ENCODE measurements at regions not wholly inside any gene's neighbourhood (a gene's known extent, or its start where the extent isn't known, plus 50 kb on each side); places are given as distances from the start of the nearest gene placed in this dataset.

DNA sequence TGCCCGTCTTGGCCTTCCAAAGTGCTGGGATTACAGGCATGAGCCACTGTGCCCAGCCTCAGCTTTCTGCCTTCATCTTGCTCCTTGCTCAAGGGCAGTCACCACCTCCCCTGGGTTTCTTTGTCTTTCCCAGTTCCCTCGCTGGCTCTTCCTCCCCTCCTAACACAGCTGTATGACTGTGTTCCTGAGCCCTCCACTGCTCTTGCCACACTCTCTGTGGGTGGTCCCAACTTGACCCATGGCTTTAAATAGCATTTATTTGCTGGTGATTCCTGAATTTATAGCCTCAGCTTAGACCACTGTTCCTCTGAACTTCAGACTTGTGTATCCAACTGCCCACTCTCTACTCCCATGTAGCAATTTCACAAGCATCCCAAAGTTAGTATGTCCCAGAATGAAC, 181.3 kb downstream of the BAMBI start:
- H3K27ac ChIP-seq = no peak overlapping the region
- ChIA-PET POLR2A (ENCODE audit: low non-redundant PET) (no interaction called here), CTCF (interaction anchor here (1.1 kb wide), 1 partner anchor 133 kb away, joined by 4 read pairs; no protein-coding TSS in a partner anchor)
- TF ChIP-seq, protein P1, sequence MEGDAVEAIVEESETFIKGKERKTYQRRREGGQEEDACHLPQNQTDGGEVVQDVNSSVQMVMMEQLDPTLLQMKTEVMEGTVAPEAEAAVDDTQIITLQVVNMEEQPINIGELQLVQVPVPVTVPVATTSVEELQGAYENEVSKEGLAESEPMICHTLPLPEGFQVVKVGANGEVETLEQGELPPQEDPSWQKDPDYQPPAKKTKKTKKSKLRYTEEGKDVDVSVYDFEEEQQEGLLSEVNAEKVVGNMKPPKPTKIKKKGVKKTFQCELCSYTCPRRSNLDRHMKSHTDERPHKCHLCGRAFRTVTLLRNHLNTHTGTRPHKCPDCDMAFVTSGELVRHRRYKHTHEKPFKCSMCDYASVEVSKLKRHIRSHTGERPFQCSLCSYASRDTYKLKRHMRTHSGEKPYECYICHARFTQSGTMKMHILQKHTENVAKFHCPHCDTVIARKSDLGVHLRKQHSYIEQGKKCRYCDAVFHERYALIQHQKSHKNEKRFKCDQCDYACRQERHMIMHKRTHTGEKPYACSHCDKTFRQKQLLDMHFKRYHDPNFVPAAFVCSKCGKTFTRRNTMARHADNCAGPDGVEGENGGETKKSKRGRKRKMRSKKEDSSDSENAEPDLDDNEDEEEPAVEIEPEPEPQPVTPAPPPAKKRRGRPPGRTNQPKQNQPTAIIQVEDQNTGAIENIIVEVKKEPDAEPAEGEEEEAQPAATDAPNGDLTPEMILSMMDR (conservative IDR thresholded peaks at IDR 0.05; ENCODE audit: low read depth) = no peak
- DNase-seq (ENCODE audit: low spot score) = no peak

DNA sequence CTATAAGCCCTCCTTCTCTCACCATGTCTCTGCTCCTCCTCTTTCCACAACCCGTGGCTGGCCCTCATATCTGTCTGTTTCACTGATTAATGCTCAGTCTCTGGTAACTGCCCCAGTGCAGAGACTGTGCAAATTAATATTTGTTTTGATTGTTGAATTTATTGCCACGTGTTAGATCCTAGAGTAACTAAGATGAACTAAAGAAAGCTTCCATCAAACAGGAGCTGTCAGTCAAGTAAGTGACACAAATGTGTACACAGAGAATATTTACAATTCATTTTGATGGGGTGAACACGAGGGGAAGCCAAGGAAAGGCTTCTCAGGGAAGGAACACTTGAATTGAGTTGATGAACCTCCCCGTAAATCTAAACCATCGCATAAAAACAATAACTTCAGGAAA, 182.5 kb downstream of the BAMBI start:
- CTCF ChIA-PET = no interaction called here
- POLR2A ChIA-PET (ENCODE audit: low non-redundant PET) = no interaction called here
- H3K27ac ChIP-seq = no peak overlapping the region
- no peak for DNase-seq (ENCODE audit: low spot score)
- TF ChIP-seq, protein P1 (conservative IDR thresholded peaks at IDR 0.05; ENCODE audit: low read depth) = no peak

DNA sequence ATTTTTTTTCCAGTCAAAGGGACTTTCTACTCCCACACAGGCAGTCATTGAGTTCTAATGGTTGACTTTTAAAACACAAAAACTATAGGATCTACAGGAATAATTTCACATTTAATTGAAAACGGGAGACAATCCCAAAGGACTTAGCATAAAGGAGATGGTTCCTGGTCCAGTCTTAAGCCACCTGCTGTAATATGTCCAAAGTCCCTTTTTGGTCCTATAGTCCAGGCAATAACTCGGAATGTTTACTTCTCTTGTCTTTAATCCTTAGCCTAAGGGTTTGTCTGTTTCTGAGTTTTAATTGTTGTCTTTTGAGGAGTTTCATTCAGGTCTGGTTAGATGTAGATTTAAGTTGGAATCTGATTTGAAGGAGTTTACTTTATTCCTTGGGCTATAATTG, 184.9 kb downstream of the BAMBI start:
- POLR2A ChIA-PET (ENCODE audit: low non-redundant PET) = no interaction called here
- CTCF ChIA-PET = no interaction called here

DNA sequence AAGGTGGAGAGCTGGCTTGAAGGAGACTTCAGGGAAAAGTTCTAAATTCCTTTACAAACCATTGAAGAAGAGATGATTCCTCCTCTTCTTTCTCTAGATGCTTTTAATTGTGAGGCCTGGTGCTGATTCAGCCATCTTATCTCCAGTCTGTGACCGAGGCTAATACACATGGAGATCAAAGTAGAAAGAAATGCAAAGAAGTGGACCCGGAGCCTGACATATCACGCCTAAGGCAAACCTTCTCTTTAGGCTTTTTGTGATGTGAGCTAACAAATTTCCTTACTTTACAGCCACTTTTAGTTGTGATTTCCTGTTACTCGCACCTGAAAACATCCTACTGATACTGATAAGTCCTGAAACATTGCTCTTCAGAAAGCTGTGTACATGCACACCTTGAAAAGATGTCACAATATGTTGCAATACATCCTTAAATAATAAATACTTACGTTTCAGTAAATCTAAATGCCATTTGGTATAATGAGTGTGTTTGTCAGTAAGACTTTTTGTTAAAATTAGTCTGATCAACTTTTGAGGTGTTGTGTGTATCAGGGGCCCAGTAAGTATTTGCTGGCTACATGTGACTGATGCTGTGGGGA, 192.4 kb downstream of the BAMBI start:
- CTCF ChIA-PET = interaction anchor here (0.6 kb wide), 1 partner anchor 251 kb away, joined by 3 read pairs; no protein-coding TSS in a partner anchor
- H3K27ac ChIP-seq = no peak overlapping the region
- DNase-seq (ENCODE audit: low spot score) = no peak
- TF ChIP-seq, protein P1 (conservative IDR thresholded peaks at IDR 0.05; ENCODE audit: low read depth) = no peak
- POLR2A ChIA-PET (ENCODE audit: low non-redundant PET) = no interaction called here

More for the DNA sequence above, 184.9 kb downstream of the BAMBI start:
- DNase-seq (ENCODE audit: low spot score) = no peak
- TF ChIP-seq, protein P1 (conservative IDR thresholded peaks at IDR 0.05; ENCODE audit: low read depth) = no peak
- H3K27ac ChIP-seq = no peak overlapping the region

DNA sequence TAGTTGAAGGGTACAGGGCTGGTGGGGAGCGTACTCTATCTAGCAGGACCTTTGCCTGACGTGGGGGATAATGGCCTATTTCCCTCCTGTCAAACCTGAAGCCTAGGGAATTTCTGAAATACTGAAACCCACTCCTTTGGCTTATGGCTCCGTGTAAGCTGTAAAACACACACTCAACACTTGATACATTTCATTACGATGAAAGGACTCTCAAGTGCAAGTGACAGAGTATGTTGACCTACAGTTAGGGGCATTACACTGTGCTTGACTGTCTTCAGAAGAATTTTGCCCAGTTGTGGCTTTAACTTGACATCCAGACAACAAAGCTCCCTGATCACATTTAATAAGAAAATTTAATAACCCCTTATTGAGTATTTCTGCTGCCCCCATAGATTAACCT, 194.3 kb downstream of the BAMBI start:
- no peak overlapping the region for H3K27ac ChIP-seq
- TF ChIP-seq, protein P1 (conservative IDR thresholded peaks at IDR 0.05; ENCODE audit: low read depth) = no peak
- no peak for DNase-seq (ENCODE audit: low spot score)
- POLR2A ChIA-PET (ENCODE audit: low non-redundant PET) = interaction anchor here (0.6 kb wide), 1 partner anchor 182 kb away, joined by 4 read pairs; no protein-coding TSS in a partner anchor
- CTCF ChIA-PET = no interaction called here

DNA sequence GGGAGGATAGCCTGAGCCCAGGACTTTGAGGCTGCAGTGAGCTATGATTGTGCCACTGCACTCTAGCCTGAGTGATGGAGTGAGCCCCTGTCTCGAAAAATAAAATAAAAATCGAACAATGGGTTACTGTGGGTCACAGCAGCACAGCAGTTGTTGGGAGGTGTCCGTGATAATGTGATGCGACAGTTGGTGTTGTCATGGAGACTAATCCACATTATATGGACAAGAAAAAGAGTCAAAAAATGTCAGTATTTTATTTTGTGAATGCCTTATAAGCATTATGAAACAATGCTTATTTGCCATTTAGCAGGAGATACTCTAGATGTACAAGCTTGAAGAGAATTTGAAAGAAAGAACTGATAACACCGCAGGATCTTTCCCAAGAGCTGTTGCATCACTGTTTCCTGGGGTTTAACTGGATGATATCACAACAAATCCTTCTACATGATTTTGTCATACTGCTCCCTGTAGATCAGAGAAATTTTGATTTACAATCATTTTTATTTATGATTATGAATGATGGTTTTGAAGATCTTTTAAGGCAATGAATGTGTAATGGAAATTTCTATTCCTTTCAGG, 195.4 kb downstream of the BAMBI start:
- POLR2A ChIA-PET (ENCODE audit: low non-redundant PET) = no interaction called here
- CTCF ChIA-PET = interaction anchor here (0.7 kb wide), 1 partner anchor 1765 kb away, joined by 3 read pairs; no protein-coding TSS in a partner anchor
- no peak for DNase-seq (ENCODE audit: low spot score)
- TF ChIP-seq, protein P1 (conservative IDR thresholded peaks at IDR 0.05; ENCODE audit: low read depth) = no peak
- no peak overlapping the region for H3K27ac ChIP-seq
